Uterus (tissue), 2 donors: ENCODE measurements at regions not wholly inside any gene's neighbourhood (a gene's known extent, or its start where the extent isn't known, plus 50 kb on each side); places are given as distances from the start of the nearest gene placed in this dataset.

ENCODE experiments used
- CTCF ChIP-seq, 4 experiments: fragments of 200-600 bp in 2 of 4; fragments of 450-650 bp in 2 of 4; sonication (generic) in 2 of 4; IDR thresholded peaks; one replicate each; pipeline ENCODE4 v1.5.1; 2016 to 2019; ENCODE audit warnings: antibody characterized with exemption in 4 of 4, mild to moderate bottlenecking in 2 of 4, moderate library complexity in 1 of 4
- POLR2A ChIP-seq, 2 donors: fragments of 450-650 bp; IDR thresholded peaks; one replicate each; pipeline ENCODE4 v1.6.1; 2016; ENCODE audit warnings: antibody characterized with exemption in 2 of 2, mild to moderate bottlenecking in 1 of 2, moderate library complexity in 1 of 2

- TF ChIP-seq POLR2A (IDR thresholded peaks at IDR 0.05) (no peak), CTCF (IDR thresholded peaks at IDR 0.05) (no peak)
These were observed 60.0 kb upstream of the VIPR2 start for GRCh38 chr7:159204664-159205063.
